T-helper 17 cell (primary cell): ENCODE measurements at regions not wholly inside any gene's neighbourhood (a gene's known extent, or its start where the extent isn't known, plus 50 kb on each side); places are given as distances from the start of the nearest gene placed in this dataset.

Experiments used
- ATAC-seq: fragments of 150-1000 bp; cut with Tn5 transposase; 2 replicates; pipeline ENCODE4 v1.10.0; 2021; ENCODE audit warnings: mild to moderate bottlenecking, moderate library complexity
- DNase-seq, 3 donors: peaks; one replicate each; pipeline versions ENCODE4 v3.0.0 to v3.0.0-alpha.2; 2020 to 2021
- H3K9me3 ChIP-seq: one replicate; pipeline ENCODE4 v1.7.0; 2013; ENCODE audit warnings: low read length, mild to moderate bottlenecking; ENCODE audit not compliant: control insufficient read depth, poor library complexity, severe bottlenecking
- H3K27ac Mint-ChIP-seq: one replicate; pipeline ENCODE4 v1.8.0; 2022; ENCODE audit warnings: mild to moderate bottlenecking, moderate library complexity, mixed read lengths
- H3K27me3 Mint-ChIP-seq: one replicate; pipeline ENCODE4 v1.8.0; 2022; ENCODE audit warnings: mixed read lengths
- H3K36me3 Mint-ChIP-seq: one replicate; pipeline ENCODE4 v1.8.0; 2022; ENCODE audit warnings: low read depth, mixed read lengths
- H3K4me1 Mint-ChIP-seq: one replicate; pipeline ENCODE4 v1.8.0; 2022; ENCODE audit warnings: mild to moderate bottlenecking, mixed read lengths
- H3K4me3 Mint-ChIP-seq: one replicate; pipeline ENCODE4 v1.8.0; 2022; ENCODE audit warnings: mild to moderate bottlenecking, moderate library complexity, mixed read lengths

GRCh38 chr4:17092736-17093437 is 194.4 kb upstream of the LDB2 start:
- Mint-ChIP-seq H3K4me1 (no peaks in the 10 kb centered on the region), H3K27me3 (peaks cover 4% of the 10 kb centered on the region), H3K4me3 (no peak overlapping the region), H3K27ac (no peak overlapping the region), H3K36me3 (peaks cover 3% of the 10 kb centered on the region)
- ATAC-seq = no peak
- DNase-seq = no peak
- H3K9me3 ChIP-seq = no peaks in the 10 kb centered on the region

GRCh38 chr4:17091104-17091503 is 192.7 kb upstream of the LDB2 start:
- ATAC-seq (no peak), DNase-seq (no peak)
- H3K27me3 Mint-ChIP-seq = peaks cover 4% of the 10 kb centered on the region
- no peak overlapping the region for H3K4me3 Mint-ChIP-seq
- H3K27ac Mint-ChIP-seq = no peak overlapping the region
- no peaks in the 10 kb centered on the region for H3K4me1 Mint-ChIP-seq
- no peaks in the 10 kb centered on the region for H3K36me3 Mint-ChIP-seq
- H3K9me3 ChIP-seq = no peaks in the 10 kb centered on the region

- DNase-seq (no peak), ATAC-seq (no peak)
- H3K36me3 Mint-ChIP-seq = no peaks in the 10 kb centered on the region
- peaks cover 4% of the 10 kb centered on the region for H3K27me3 Mint-ChIP-seq
- no peak overlapping the region for H3K27ac Mint-ChIP-seq
- no peaks in the 10 kb centered on the region for H3K9me3 ChIP-seq
- H3K4me3 Mint-ChIP-seq = no peak overlapping the region
- H3K4me1 Mint-ChIP-seq = no peaks in the 10 kb centered on the region
Observed at GRCh38 chr4:17090063-17090462, 191.6 kb upstream of the LDB2 start.

GRCh38 chr4:17085416-17085815 is 187.0 kb upstream of the LDB2 start:
- no peak for ATAC-seq
- no peak overlapping the region for H3K27ac Mint-ChIP-seq

GRCh38 chr4:17082186-17082585 is 183.7 kb upstream of the LDB2 start:
- ATAC-seq (no peak), DNase-seq (no peak)
- Mint-ChIP-seq H3K4me1 (no peaks in the 10 kb centered on the region), H3K27ac (no peak overlapping the region), H3K4me3 (no peak overlapping the region), H3K36me3 (no peaks in the 10 kb centered on the region), H3K27me3 (peaks cover 13% of the 10 kb centered on the region)
- H3K9me3 ChIP-seq = no peaks in the 10 kb centered on the region

More at GRCh38 chr4:17085416-17085815, 187.0 kb upstream of the LDB2 start:
- Mint-ChIP-seq H3K4me1 (no peaks in the 10 kb centered on the region), H3K4me3 (no peak overlapping the region), H3K36me3 (no peaks in the 10 kb centered on the region), H3K27me3 (peaks cover 13% of the 10 kb centered on the region)
- no peak for DNase-seq
- no peaks in the 10 kb centered on the region for H3K9me3 ChIP-seq

- DNase-seq = no peak
- ATAC-seq = no peak
Observed at GRCh38 chr4:17081179-17081578, 182.7 kb upstream of the LDB2 start.

GRCh38 chr4:17077105-17077504 is 178.7 kb upstream of the LDB2 start:
- Mint-ChIP-seq H3K27me3 (peaks cover 14% of the 10 kb centered on the region), H3K4me3 (no peak overlapping the region), H3K36me3 (no peaks in the 10 kb centered on the region)

More at GRCh38 chr4:17081179-17081578, 182.7 kb upstream of the LDB2 start:
- no peak overlapping the region for H3K4me3 Mint-ChIP-seq
- no peaks in the 10 kb centered on the region for H3K36me3 Mint-ChIP-seq
- peaks cover 13% of the 10 kb centered on the region for H3K27me3 Mint-ChIP-seq
- peak overlapping the region; percentile 56 for H3K27ac Mint-ChIP-seq
- H3K9me3 ChIP-seq = no peaks in the 10 kb centered on the region
- H3K4me1 Mint-ChIP-seq = no peaks in the 10 kb centered on the region

GRCh38 chr4:17072483-17072882 is 174.0 kb upstream of the LDB2 start:
- no peak overlapping the region for H3K4me3 Mint-ChIP-seq
- no peak for ATAC-seq
- no peaks in the 10 kb centered on the region for H3K9me3 ChIP-seq
- no peaks in the 10 kb centered on the region for H3K4me1 Mint-ChIP-seq
- H3K27ac Mint-ChIP-seq = no peak overlapping the region
- no peak for DNase-seq
- no peaks in the 10 kb centered on the region for H3K36me3 Mint-ChIP-seq
- H3K27me3 Mint-ChIP-seq = peaks cover 8% of the 10 kb centered on the region

More at GRCh38 chr4:17077105-17077504, 178.7 kb upstream of the LDB2 start:
- ATAC-seq = no peak
- Mint-ChIP-seq H3K27ac (no peak overlapping the region), H3K4me1 (no peaks in the 10 kb centered on the region)
- no peak for DNase-seq
- no peaks in the 10 kb centered on the region for H3K9me3 ChIP-seq

GRCh38 chr4:17068891-17069290 is 170.4 kb upstream of the LDB2 start:
- H3K27ac Mint-ChIP-seq = no peak overlapping the region
- H3K4me1 Mint-ChIP-seq = no peaks in the 10 kb centered on the region
- ATAC-seq (no peak), DNase-seq (no peak)
- H3K27me3 Mint-ChIP-seq = peaks cover 8% of the 10 kb centered on the region
- no peak overlapping the region for H3K4me3 Mint-ChIP-seq
- H3K9me3 ChIP-seq = no peaks in the 10 kb centered on the region
- no peaks in the 10 kb centered on the region for H3K36me3 Mint-ChIP-seq

GRCh38 chr4:17068392-17068791 is 169.9 kb upstream of the LDB2 start:
- DNase-seq = no peak

GRCh38 chr4:17066972-17067371 is 168.5 kb upstream of the LDB2 start:
- Mint-ChIP-seq H3K4me1 (no peaks in the 10 kb centered on the region), H3K36me3 (no peaks in the 10 kb centered on the region), H3K4me3 (no peak overlapping the region), H3K27me3 (no peaks in the 10 kb centered on the region), H3K27ac (no peak overlapping the region)
- H3K9me3 ChIP-seq = no peaks in the 10 kb centered on the region
- no peak for DNase-seq
- ATAC-seq = no peak

More at GRCh38 chr4:17068392-17068791, 169.9 kb upstream of the LDB2 start:
- no peaks in the 10 kb centered on the region for H3K9me3 ChIP-seq
- Mint-ChIP-seq H3K36me3 (no peaks in the 10 kb centered on the region), H3K27ac (no peak overlapping the region), H3K27me3 (peaks cover 8% of the 10 kb centered on the region), H3K4me3 (no peak overlapping the region), H3K4me1 (no peaks in the 10 kb centered on the region)
- no peak for ATAC-seq

GRCh38 chr4:17066236-17066635 is 167.8 kb upstream of the LDB2 start:
- ATAC-seq (no peak), DNase-seq (no peak)
- H3K4me1 Mint-ChIP-seq = no peaks in the 10 kb centered on the region
- no peaks in the 10 kb centered on the region for H3K9me3 ChIP-seq
- H3K4me3 Mint-ChIP-seq = no peak overlapping the region
- H3K36me3 Mint-ChIP-seq = no peaks in the 10 kb centered on the region
- H3K27me3 Mint-ChIP-seq = no peaks in the 10 kb centered on the region
- no peak overlapping the region for H3K27ac Mint-ChIP-seq

GRCh38 chr4:17065821-17066220 is 167.4 kb upstream of the LDB2 start:
- ATAC-seq (no peak), DNase-seq (no peak)
- Mint-ChIP-seq H3K4me1 (no peaks in the 10 kb centered on the region), H3K27me3 (no peaks in the 10 kb centered on the region), H3K4me3 (no peak overlapping the region), H3K36me3 (no peaks in the 10 kb centered on the region), H3K27ac (no peak overlapping the region)
- no peaks in the 10 kb centered on the region for H3K9me3 ChIP-seq

GRCh38 chr4:17064959-17065358 is 166.5 kb upstream of the LDB2 start:
- Mint-ChIP-seq H3K4me3 (no peak overlapping the region), H3K4me1 (no peaks in the 10 kb centered on the region)

More at GRCh38 chr4:17064959-17065358, 166.5 kb upstream of the LDB2 start:
- ATAC-seq (no peak), DNase-seq (no peak)
- no peaks in the 10 kb centered on the region for H3K27me3 Mint-ChIP-seq
- no peak overlapping the region for H3K27ac Mint-ChIP-seq
- H3K9me3 ChIP-seq = no peaks in the 10 kb centered on the region
- H3K36me3 Mint-ChIP-seq = no peaks in the 10 kb centered on the region
